Right lobe of liver (tissue), 6 donors: ENCODE measurements at regions not wholly inside any gene's neighbourhood (a gene's known extent, or its start where the extent isn't known, plus 50 kb on each side); places are given as distances from the start of the nearest gene placed in this dataset.

ENCODE experiments used
- ATAC-seq, 4 donors: fragments of 200-7000 bp; cut with Tn5 transposase; one replicate each; pipeline ENCODE4 v1.9.1; 2020; ENCODE audit warnings: mild to moderate bottlenecking in 4 of 4, moderate library complexity in 4 of 4
- DNase-seq, 3 donors: peaks; one replicate each; pipeline ENCODE4 v3.0.0-alpha.2; 2020
- H3K27ac ChIP-seq, 3 donors: fragments of 200-600 bp; one replicate each; pipeline ENCODE4 v1.8.0; 2022
- H3K27me3 ChIP-seq, 2 donors: fragments of 200-600 bp; one replicate each; pipeline ENCODE4 v1.8.0; 2022
- H3K36me3 ChIP-seq, 4 donors: fragments of 200-600 bp; sonication (generic) in 1 of 4; one replicate each; pipeline versions ENCODE4 v1.5.1 to v1.8.0; 2017 to 2022; ENCODE audit warnings: control low read depth in 1 of 4
- H3K4me1 ChIP-seq, 4 donors: fragments of 200-600 bp; sonication (generic) in 1 of 4; one replicate each; pipeline versions ENCODE4 v1.5.1 to v1.8.0; 2017 to 2022; ENCODE audit warnings: control low read depth in 1 of 4
- H3K4me3 ChIP-seq, 3 donors: fragments of 200-600 bp; one replicate each; pipeline ENCODE4 v1.8.0; 2022
- H3K9me3 ChIP-seq, 4 donors: fragments of 200-600 bp; sonication (generic) in 1 of 4; one replicate each; pipeline versions ENCODE4 v1.5.1 to v1.8.0; 2017 to 2022; ENCODE audit warnings: control low read depth in 1 of 4
- CTCF ChIP-seq, 4 donors: fragments of 200-600 bp in 3 of 4; fragments of 450-650 bp in 1 of 4; IDR thresholded peaks; one replicate each; pipeline versions ENCODE4 v1.5.1 to v1.8.0; 2016 to 2022; ENCODE audit warnings: antibody characterized with exemption in 4 of 4, mild to moderate bottlenecking in 2 of 4
- POLR2A ChIP-seq: fragments of 450-650 bp; IDR thresholded peaks from one replicate; pipeline ENCODE4 v1.6.1; 2017; ENCODE audit warnings: antibody characterized with exemption, mild to moderate bottlenecking
- WGBS: methylation state at CpG from one replicate; pipeline ENCODE4 v1.1.6; 2018; ENCODE audit warnings: low coverage, low lambda C conversion rate; ENCODE audit not compliant: insufficient coverage; ENCODE audit errors: missing lambda C conversion rate; 5-methylcytosine and 5-hydroxymethylcytosine counted together
- intact Hi-C, 2 donors: fragments of 100-400 bp; cut with DNase I; formaldehyde crosslinking; loops; one replicate each; pipeline versions ENCODE4 v1.11.2 to v1.14.1; 2022
- donor health status: DM: no; HTN: yes; CAD: no.
- donor health status: DM: no; HTN: no; CAD: no.
- donor health status: DM: no; HTN: no; CAD: no.
- donor health status: DM: no; HTN: yes; CAD: no.
- donor health status: DM: no; HTN: yes; CAD: no.

GRCh38 chr3:193096076-193096475 is 144.9 kb upstream of the PLAAT1 start:
- WGBS = 67% methylated on average over 2 of the region's 2 CpGs

GRCh38 chr3:193114431-193115340 is 126.3 kb upstream of the PLAAT1 start:
- Histone ChIP-seq H3K4me1 (no peaks in the 10 kb centered on the region), H3K9me3 (peaks cover 0 to 2% (median 0%) of the 10 kb centered on the region in 4 donors), H3K27ac (no peak overlapping the region), H3K36me3 (no peaks in the 10 kb centered on the region), H3K4me3 (no peak overlapping the region), H3K27me3 (no peaks in the 10 kb centered on the region)
- ATAC-seq (no peak), DNase-seq (no peak)
- no peak for TF ChIP-seq POLR2A
- no peak for TF ChIP-seq CTCF (IDR thresholded peaks at IDR 0.05)
- intact Hi-C loops = no loop called here
- 65% methylated on average over 9 of the region's 10 CpGs for WGBS

More at GRCh38 chr3:193096076-193096475, 144.9 kb upstream of the PLAAT1 start:
- Histone ChIP-seq H3K4me1 (no peaks in the 10 kb centered on the region), H3K27me3 (no peaks in the 10 kb centered on the region), H3K4me3 (no peak overlapping the region), H3K9me3 (no peaks in the 10 kb centered on the region), H3K27ac (no peak overlapping the region), H3K36me3 (no peaks in the 10 kb centered on the region)
- ATAC-seq (no peak), DNase-seq (no peak)
- TF ChIP-seq POLR2A = no peak
- no peak for TF ChIP-seq CTCF (IDR thresholded peaks at IDR 0.05)
- intact Hi-C loops = no loop called here

GRCh38 chr3:193116871-193117270 is 124.2 kb upstream of the PLAAT1 start:
- Histone ChIP-seq H3K27me3 (no peaks in the 10 kb centered on the region), H3K27ac (no peak overlapping the region), H3K4me1 (no peaks in the 10 kb centered on the region), H3K9me3 (peaks cover 0 to 2% (median 0%) of the 10 kb centered on the region in 4 donors), H3K4me3 (no peak overlapping the region), H3K36me3 (no peaks in the 10 kb centered on the region)
- ATAC-seq (no peak), DNase-seq (no peak)
- TF ChIP-seq POLR2A (no peak), CTCF (IDR thresholded peaks at IDR 0.05) (no peak)
- WGBS = 75% methylated on average over 2 of the region's 2 CpGs
- intact Hi-C loops = no loop called here

- no peak overlapping the region for H3K27ac ChIP-seq
- ATAC-seq = no peak
- H3K27me3 ChIP-seq = no peaks in the 10 kb centered on the region
- 88% methylated on average over 1 of the region's 1 CpG for WGBS
- no peaks in the 10 kb centered on the region for H3K4me1 ChIP-seq
- H3K9me3 ChIP-seq = peaks cover 0 to 2% (median 0%) of the 10 kb centered on the region in 4 donors
- TF ChIP-seq POLR2A = no peak
- TF ChIP-seq CTCF (IDR thresholded peaks at IDR 0.05) = no peak
- intact Hi-C loops = no loop called here
- no peak for DNase-seq
- H3K36me3 ChIP-seq = no peaks in the 10 kb centered on the region
- H3K4me3 ChIP-seq = no peak overlapping the region
Observed at GRCh38 chr3:193118907-193119306, 122.1 kb upstream of the PLAAT1 start.
